ENCODE measurements at regions not wholly inside any gene's neighbourhood (a gene's known extent, or its start where the extent isn't known, plus 50 kb on each side); places are given as distances from the start of the nearest gene placed in this dataset.
A peak's percentile ranks its signal among the peaks of the same experiment; 100 is the strongest.

GRCh38 chr13:70720386-70720785 is 612.1 kb upstream of the KLHL1 start:
- Histone ChIP-seq H3K27me3 (ENCODE audit: low read length) (no peaks in the 10 kb centered on the region), H3K79me2 (ENCODE audit: low read length) (no peaks in the 10 kb centered on the region), H3K4me3 (ENCODE audit: low read length) (no peak overlapping the region), H4K20me1 (ENCODE audit: low read length) (no peaks in the 10 kb centered on the region), H2AFZ (ENCODE audit: low read length) (no peak overlapping the region), H3K4me2 (ENCODE audit: low read length) (no peak overlapping the region), H3K27ac (ENCODE audit: low read length) (no peak overlapping the region), H3F3A (ENCODE audit: low read length, unreplicated experiment) (no peaks in the 10 kb centered on the region), H3K9me2 (replicated peaks; ENCODE audit: low read length) (no peaks in the 10 kb centered on the region), H3K9ac (ENCODE audit: low read length) (no peak overlapping the region), H3K4me1 (ENCODE audit: insufficient read depth, low read length) (no peaks in the 10 kb centered on the region), H3K36me3 (ENCODE audit: low read depth, low read length) (no peaks in the 10 kb centered on the region), H3K9me3 (ENCODE audit: low read length) (no peaks in the 10 kb centered on the region)
- intact Hi-C loops (cut with micrococcal nuclease): loop anchor here (5.0 to 10.0 kb wide), 2 partner anchors 297 to 584 kb away; no protein-coding TSS in a partner anchor
- ChIA-PET CTCF (no interaction called here), POLR2A (ENCODE audit: unreplicated experiment) (no interaction called here)
- BruUV-seq (replicated peaks): no TSS peak
- ATAC-seq: no peak
- TF ChIP-seq EZH2 (IDR thresholded peaks at IDR 0.05; ENCODE audit: low read length, unreplicated experiment) (no peak), EZH2phosphoT487 (IDR thresholded peaks at IDR 0.05; ENCODE audit: borderline replicate concordance, low read length) (no peak), CTCF (conservative IDR thresholded peaks at IDR 0.05; ENCODE audit: low read depth, low read length) (no peak)
- DNase-seq: no peak

- Histone ChIP-seq H3K27me3 (ENCODE audit: low read length) (no peaks in the 10 kb centered on the region), H2AFZ (ENCODE audit: low read length) (no peak overlapping the region), H3K9me3 (ENCODE audit: low read length) (no peaks in the 10 kb centered on the region), H3K79me2 (ENCODE audit: low read length) (no peaks in the 10 kb centered on the region), H3K9me2 (replicated peaks; ENCODE audit: low read length) (no peaks in the 10 kb centered on the region), H3K27ac (ENCODE audit: low read length) (no peak overlapping the region), H3K4me2 (ENCODE audit: low read length) (no peak overlapping the region), H4K20me1 (ENCODE audit: low read length) (no peaks in the 10 kb centered on the region), H3F3A (ENCODE audit: low read length, unreplicated experiment) (no peaks in the 10 kb centered on the region), H3K9ac (ENCODE audit: low read length) (no peak overlapping the region), H3K4me3 (ENCODE audit: low read length) (no peak overlapping the region), H3K36me3 (ENCODE audit: low read depth, low read length) (no peaks in the 10 kb centered on the region), H3K4me1 (ENCODE audit: insufficient read depth, low read length) (no peaks in the 10 kb centered on the region)
- no peak for DNase-seq
- CTCF ChIA-PET: no interaction called here
- intact Hi-C loops (cut with micrococcal nuclease): no loop called here
- BruUV-seq (replicated peaks): no TSS peak
- TF ChIP-seq EZH2phosphoT487 (IDR thresholded peaks at IDR 0.05; ENCODE audit: borderline replicate concordance, low read length) (no peak), EZH2 (IDR thresholded peaks at IDR 0.05; ENCODE audit: low read length, unreplicated experiment) (no peak), CTCF (conservative IDR thresholded peaks at IDR 0.05; ENCODE audit: low read depth, low read length) (no peak; the same call in 1 of the 2 replicates)
- ATAC-seq: 0 out of 2 replicates have a peak, but pooled peaks have one; percentile 27
- POLR2A ChIA-PET (ENCODE audit: unreplicated experiment): no interaction called here
These were observed 606.7 kb upstream of the KLHL1 start for GRCh38 chr13:70714993-70715392.

GRCh38 chr13:70708775-70709174 is 600.5 kb upstream of the KLHL1 start:
- no TSS peak for BruUV-seq (replicated peaks)

More at GRCh38 chr13:70708775-70709174, 600.5 kb upstream of the KLHL1 start:
- POLR2A ChIA-PET (ENCODE audit: unreplicated experiment): no interaction called here
- TF ChIP-seq EZH2 (IDR thresholded peaks at IDR 0.05; ENCODE audit: low read length, unreplicated experiment) (no peak), CTCF (conservative IDR thresholded peaks at IDR 0.05; ENCODE audit: low read depth, low read length) (no peak), EZH2phosphoT487 (IDR thresholded peaks at IDR 0.05; ENCODE audit: borderline replicate concordance, low read length) (no peak)
- 0 out of 2 replicates have a peak overlapping the region, but pooled peaks have one; percentile 22 for H2AFZ ChIP-seq (ENCODE audit: low read length)
- no peak overlapping the region for H3K4me3 ChIP-seq (ENCODE audit: low read length)
- H3K36me3 ChIP-seq (ENCODE audit: low read depth, low read length): no peaks in the 10 kb centered on the region
- H3K27me3 ChIP-seq (ENCODE audit: low read length): no peaks in the 10 kb centered on the region
- no peak overlapping the region; the same call in 1 of the 2 replicates for H3K4me2 ChIP-seq (ENCODE audit: low read length)
- CTCF ChIA-PET: no interaction called here
- peak overlapping the region; percentile 27 for H3K9ac ChIP-seq (ENCODE audit: low read length)
- no peaks in the 10 kb centered on the region for H3F3A ChIP-seq (ENCODE audit: low read length, unreplicated experiment)
- peak overlapping the region; percentile 57 for H3K27ac ChIP-seq (ENCODE audit: low read length)
- peak; percentile 22 for DNase-seq
- peaks cover 12% of the 10 kb centered on the region; the same call in 1 of the 2 replicates for H3K4me1 ChIP-seq (ENCODE audit: insufficient read depth, low read length)
- no peaks in the 10 kb centered on the region for H4K20me1 ChIP-seq (ENCODE audit: low read length)
- peak; percentile 48; the same call in 1 of the 2 replicates for ATAC-seq
- H3K9me3 ChIP-seq (ENCODE audit: low read length): no peaks in the 10 kb centered on the region
- intact Hi-C loops (cut with micrococcal nuclease): no loop called here
- H3K79me2 ChIP-seq (ENCODE audit: low read length): no peaks in the 10 kb centered on the region
- no peaks in the 10 kb centered on the region for H3K9me2 ChIP-seq (replicated peaks; ENCODE audit: low read length)
